Non-pigmented ciliary epithelial cell (primary cell): ENCODE measurements at regions not wholly inside any gene's neighbourhood (a gene's known extent, or its start where the extent isn't known, plus 50 kb on each side); places are given as distances from the start of the nearest gene placed in this dataset.
"Not testable (repeated sequence)": the region's sequence is repeated elsewhere in the genome, so short reads cannot be mapped to it uniquely, and the experiment has no call there.

Source experiments
- DNase-seq: peaks from one replicate; pipeline ENCODE4 v3.0.0-alpha.2; 2010; ENCODE audit warnings: low read depth

- DNase-seq, result no peak
Measured at GRCh38 chr3:177476921-177477435, 279.7 kb upstream of the TBL1XR1 start.

GRCh38 chr3:177478170-177478867, 281.0 kb upstream of the TBL1XR1 start:
- peak; percentile 100 for DNase-seq

- no peak for DNase-seq
Measured at GRCh38 chr3:177479630-177480029, 282.3 kb upstream of the TBL1XR1 start.

GRCh38 chr3:177481329-177481728, 284.0 kb upstream of the TBL1XR1 start:
- no peak for DNase-seq

GRCh38 chr3:177482048-177482691, 284.9 kb upstream of the TBL1XR1 start:
- DNase-seq, result no peak

GRCh38 chr3:177483182-177483967, 286.1 kb upstream of the TBL1XR1 start:
- DNase-seq, result no peak

- no peak for DNase-seq
Measured at GRCh38 chr3:177484206-177484605, 286.9 kb upstream of the TBL1XR1 start.

GRCh38 chr3:177484926-177485325, 287.6 kb upstream of the TBL1XR1 start:
- DNase-seq, result no peak

- no peak for DNase-seq
Measured at GRCh38 chr3:177487635-177488186, 290.4 kb upstream of the TBL1XR1 start.

- no peak for DNase-seq
Measured at GRCh38 chr3:177488740-177489139, 291.5 kb upstream of the TBL1XR1 start.

- DNase-seq, result no peak
Measured at GRCh38 chr3:177490626-177491025, 293.3 kb upstream of the TBL1XR1 start.

- no peak for DNase-seq
Measured at GRCh38 chr3:177491296-177492032, 294.2 kb upstream of the TBL1XR1 start.

GRCh38 chr3:177493091-177493490, 295.8 kb upstream of the TBL1XR1 start:
- DNase-seq, result no peak

GRCh38 chr3:177494216-177494615, 296.9 kb upstream of the TBL1XR1 start:
- no peak for DNase-seq

GRCh38 chr3:177495566-177495965, 298.3 kb upstream of the TBL1XR1 start:
- DNase-seq, result no peak

GRCh38 chr3:177498037-177498857, 301.0 kb upstream of the TBL1XR1 start:
- no peak for DNase-seq

- not testable (repeated sequence) for DNase-seq
Measured at GRCh38 chr3:177499039-177499438, 301.8 kb upstream of the TBL1XR1 start.

- DNase-seq, result no peak
Measured at GRCh38 chr3:177499779-177500423, 302.6 kb upstream of the TBL1XR1 start.

GRCh38 chr3:177510693-177511216, 313.5 kb upstream of the TBL1XR1 start:
- DNase-seq, result no peak
